Stimulated activated CD4-positive, alpha-beta T cell treated with anti-CD3 and anti-CD28 coated beads, Interleukin-12 subunit alpha, Interleukin-12 subunit beta, amount 100 ng/mL, for 4 hours (primary cell): ENCODE measurements at regions not wholly inside any gene's neighbourhood (a gene's known extent, or its start where the extent isn't known, plus 50 kb on each side); places are given as distances from the start of the nearest gene placed in this dataset.
"Not testable (repeated sequence)": the region's sequence is repeated elsewhere in the genome, so short reads cannot be mapped to it uniquely, and the experiment has no call there.

Experiments
- DNase-seq: peaks from one replicate; pipeline ENCODE4 v3.0.0-alpha.2; 2020

- DNase-seq: no peak
These were observed 129.7 kb upstream of the MAP3K1 start for GRCh38 chr5:56685503-56686217.

DNA sequence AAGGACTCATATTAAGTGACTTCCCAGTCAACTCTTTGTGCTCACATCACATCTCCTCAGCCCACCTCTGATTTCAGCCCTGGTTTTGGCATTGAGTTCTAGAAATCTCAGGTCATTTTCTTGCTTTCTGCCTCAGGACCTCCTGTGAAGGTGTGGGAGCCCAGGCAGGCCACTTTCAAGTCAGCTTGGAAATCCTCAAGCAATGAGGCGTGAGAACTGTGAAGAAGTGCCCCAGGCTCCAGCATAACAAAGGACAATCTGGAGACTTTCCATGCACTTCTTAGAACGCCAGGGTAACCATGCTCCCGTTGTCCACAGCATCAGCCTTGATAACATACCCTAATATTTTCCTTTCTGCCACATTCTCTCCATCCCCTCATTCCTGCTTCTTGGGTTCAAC, 131.2 kb upstream of the MAP3K1 start:
- DNase-seq: no peak

DNA sequence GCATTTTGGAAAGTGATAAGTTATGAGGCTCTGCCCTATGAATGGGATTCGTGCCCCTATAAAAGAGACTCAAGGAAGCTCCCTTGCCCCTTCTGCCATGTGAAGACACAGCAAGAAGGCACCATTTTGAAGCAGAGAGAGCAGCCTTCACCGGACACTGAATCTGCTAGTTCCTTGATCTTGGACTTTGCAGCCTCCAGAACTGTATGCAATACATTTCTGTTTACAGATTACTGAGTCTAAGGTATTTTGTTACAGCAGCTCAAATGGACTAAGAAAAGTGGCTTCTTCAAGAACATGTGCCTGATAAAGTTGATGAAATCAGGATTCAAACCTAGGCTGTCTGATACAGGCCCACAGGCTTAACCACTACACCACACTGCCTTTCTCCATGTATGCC, 131.6 kb upstream of the MAP3K1 start:
- no peak for DNase-seq

DNA sequence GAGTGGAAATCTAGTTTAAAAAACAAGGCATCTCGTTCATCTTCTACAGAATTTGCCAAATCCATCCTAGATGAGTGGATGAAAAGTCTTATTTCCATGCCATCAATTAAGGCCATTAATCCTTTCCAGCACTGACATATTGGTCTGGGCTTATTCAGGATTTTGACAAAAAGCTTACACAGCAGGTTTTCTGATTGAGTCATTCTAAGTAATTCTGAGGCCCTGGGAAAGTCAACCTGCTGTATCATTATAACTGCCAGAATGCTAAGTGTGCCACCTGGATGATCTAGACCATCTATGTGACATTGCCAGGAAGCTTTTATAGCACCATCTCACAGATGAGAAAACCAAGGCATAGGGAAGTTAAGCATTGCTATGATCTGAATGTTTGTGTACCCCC, 132.1 kb upstream of the MAP3K1 start:
- DNase-seq: no peak

DNA sequence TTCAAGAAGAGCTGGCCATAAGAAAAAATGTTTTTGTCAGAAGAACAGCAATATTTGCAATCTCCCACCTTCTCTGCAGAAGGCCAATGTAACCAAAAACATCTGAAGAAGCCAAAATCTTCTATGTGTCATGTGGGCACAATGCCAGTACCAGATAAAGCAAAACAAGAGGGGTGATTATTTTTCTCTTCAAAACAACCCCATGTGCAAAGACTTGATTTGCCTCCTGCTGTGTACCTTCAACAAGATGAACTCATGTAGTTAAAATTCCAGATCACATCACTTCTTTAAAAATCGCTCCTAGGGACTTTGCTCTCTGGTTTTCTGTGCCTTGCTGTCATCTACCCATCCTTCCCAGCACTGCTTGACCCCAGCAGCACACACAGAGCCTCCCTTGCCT, 134.0 kb upstream of the MAP3K1 start:
- no peak for DNase-seq

GRCh38 chr5:56680731-56681130, 134.6 kb upstream of the MAP3K1 start:
- DNase-seq: no peak

DNA sequence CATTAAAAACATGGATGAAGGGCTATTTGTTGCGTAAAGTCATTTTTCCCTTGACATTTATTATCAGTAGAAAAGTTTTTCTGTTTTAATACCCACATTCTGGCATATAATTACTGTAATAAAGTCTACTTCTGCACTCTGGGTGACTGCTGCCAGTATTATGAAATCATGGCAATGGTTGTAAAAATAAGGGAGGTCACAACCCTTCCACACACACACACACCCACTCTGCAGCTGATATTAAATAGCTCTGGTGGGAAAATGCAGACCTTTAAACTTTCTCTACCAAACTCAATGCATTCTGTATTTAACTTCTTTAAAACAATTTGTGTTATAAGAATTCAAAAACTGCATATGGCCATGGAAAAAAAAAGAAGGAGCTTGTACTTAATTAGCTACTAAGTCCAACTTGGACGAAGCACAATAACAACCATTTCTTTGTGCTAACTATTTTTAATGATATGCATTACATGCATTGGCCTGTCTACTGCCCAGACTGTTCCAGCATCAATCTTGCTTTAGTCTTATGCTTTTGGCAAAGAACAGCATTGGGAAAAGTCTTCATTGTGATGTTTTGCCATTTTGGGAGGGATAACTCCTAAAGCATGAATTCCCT, 137.6 kb upstream of the MAP3K1 start:
- DNase-seq: no peak

GRCh38 chr5:56676091-56676768, 139.1 kb upstream of the MAP3K1 start:
- no peak for DNase-seq

DNA sequence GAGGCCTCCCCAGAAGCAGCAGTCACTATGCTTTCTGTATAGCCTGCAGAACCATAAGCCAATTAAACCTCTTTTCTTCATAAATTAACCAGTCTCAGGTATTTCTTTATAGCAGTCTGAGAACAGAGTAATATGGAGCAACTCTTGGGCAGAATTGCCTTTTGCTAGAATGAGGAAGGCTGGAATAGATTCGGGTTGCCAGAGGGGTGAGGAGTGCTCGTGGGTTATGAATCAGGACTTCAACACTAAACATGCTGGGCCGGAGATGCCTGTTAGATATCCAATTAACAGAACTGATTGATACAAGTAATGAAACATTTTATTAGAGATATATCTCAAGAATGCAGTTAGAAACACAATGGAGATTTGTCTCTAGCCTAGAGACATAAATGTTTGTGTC, 140.9 kb upstream of the MAP3K1 start:
- DNase-seq: no peak

DNA sequence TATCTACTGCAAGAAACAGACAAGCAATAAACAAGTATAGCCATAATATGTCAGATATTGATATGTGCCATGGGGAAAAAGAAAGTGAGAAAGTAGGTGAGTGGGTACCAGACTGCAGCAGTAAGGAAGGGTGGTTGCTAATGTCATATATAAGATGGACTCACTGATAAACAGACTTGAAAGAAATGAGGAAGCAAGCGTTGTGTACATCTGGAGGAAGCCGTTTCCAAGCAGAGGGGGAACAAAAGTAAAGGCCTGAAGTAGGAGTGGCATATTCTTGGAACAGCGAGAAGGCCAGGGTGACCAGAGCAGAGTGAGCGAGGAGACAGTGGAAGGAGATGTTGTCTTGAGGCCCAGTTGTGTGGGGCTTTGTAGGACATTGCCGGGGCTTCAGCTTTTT, 142.2 kb upstream of the MAP3K1 start:
- no peak for DNase-seq

DNA sequence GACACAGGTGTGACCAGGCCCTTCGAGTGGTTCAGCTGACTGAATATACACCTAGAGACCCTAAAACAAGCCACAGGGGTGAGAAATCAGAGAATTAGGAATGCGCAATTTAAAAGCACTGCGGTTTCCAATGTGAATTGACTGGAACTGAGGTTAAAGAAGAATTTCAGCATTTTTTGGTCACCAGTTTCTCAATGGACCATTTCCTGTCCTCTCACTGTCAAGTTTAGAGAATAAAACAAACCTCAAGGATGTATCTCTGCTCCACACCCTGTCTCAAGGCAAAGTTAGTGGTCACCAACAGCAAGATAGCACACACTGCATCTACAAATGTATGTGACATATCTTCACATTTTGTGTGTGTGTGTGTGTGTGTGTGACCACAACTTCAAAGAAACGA, 143.8 kb upstream of the MAP3K1 start:
- no peak for DNase-seq

- no peak for DNase-seq
These were observed 144.4 kb upstream of the MAP3K1 start for GRCh38 chr5:56670916-56671315.

GRCh38 chr5:56669534-56670483, 145.5 kb upstream of the MAP3K1 start:
- peak; percentile 23 for DNase-seq

GRCh38 chr5:56668996-56669395, 146.4 kb upstream of the MAP3K1 start:
- DNase-seq: no peak

- DNase-seq: no peak
These were observed 147.7 kb upstream of the MAP3K1 start for GRCh38 chr5:56667692-56668091.

DNA sequence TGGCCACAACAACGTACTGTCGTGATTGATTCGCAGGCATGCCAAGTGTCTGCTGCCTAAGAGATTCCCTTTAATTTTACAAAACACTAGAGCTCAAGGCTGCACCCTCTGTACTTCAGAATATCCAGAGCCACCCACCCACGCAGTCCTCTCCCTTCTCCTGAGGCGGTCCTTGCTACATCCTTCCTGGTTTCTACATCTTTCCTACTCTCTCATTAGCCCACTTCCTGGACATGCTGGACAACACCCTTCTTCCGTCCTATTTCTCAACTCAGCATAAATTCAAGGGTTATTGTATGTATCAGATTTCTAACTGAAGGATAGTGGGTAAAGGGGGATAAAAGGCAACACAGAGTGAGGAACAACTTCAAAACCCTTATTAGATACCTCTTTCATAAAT, 148.4 kb upstream of the MAP3K1 start:
- DNase-seq: no peak

DNA sequence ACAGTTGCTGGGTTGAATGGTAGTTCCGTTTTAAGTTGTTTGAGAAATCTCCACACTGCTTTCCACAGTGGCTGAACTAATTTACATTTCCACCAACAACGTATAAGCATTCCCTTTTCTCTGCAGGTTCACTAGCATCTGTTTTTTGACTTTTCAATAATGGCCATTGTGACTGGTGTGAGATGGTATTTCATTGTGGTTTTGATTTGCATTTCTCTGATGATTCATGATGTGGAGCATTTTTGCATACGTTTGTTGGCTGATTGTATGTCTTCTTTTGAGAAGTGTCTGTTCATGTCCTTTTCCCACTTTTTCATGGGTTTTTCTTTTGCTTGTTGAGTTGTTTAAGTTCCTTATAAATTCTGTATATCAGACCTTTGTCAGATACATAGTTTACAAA, 150.2 kb upstream of the MAP3K1 start:
- DNase-seq: not testable (repeated sequence)

- no peak for DNase-seq
These were observed 151.3 kb upstream of the MAP3K1 start for GRCh38 chr5:56664025-56664424.

- no peak for DNase-seq
These were observed 151.8 kb upstream of the MAP3K1 start for GRCh38 chr5:56663523-56663922.

DNA sequence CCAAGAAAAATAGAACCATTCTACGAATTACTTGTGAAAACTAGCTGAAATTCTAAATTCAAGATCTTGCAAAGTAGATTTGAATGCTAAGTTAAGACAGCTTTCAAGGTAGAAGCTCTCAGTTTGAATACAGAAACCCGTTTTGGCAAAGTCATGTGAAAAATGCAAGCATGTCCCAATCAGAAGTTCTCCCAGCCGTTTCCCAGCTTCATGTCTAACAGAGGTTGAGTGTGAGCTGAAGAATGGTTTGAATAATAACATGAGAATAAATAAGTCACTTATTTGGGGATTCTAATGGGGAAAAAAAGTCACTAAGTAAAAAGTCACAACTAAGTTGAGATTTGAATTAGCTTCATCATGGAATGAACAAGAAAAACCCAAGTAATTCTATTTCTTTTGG, 152.5 kb upstream of the MAP3K1 start:
- DNase-seq: no peak

DNA sequence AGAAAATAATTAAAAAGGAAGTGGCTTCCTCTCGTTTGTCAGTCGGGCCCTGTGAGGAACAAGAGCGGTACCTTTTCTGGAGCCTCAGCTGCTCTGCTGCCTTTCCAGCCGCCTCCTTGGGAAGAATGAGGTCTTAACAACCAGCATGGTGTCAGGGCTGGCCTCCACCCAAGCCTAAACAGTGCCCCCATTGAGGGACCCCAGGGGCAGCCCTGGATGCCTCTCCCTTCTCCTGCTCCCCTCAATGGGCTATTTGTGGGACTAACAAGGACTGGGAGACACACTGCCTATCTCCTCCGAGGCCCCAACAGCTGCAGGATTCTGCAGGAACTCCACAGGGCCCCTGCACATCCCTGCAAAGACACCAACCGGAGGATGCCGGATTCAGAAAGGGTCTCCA, 155.4 kb upstream of the MAP3K1 start:
- no peak for DNase-seq

DNA sequence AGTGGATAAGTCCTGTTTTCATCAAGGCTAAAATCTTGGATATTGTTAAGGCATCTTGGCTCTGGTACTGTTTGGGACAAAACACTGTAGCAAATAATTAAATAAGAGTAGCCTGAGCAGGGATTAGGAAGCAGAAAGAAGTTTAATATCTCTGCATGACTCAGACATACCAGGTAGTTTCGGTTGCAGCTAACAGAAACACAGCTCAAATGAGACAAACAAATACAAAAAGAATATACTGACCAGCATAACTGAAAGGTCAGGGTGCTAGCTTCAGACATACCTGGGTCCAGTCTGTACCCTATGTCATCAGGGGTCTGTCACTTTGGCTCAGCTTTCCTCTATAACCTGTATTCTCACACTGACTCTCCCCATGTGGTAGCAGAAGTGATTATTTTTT, 156.4 kb upstream of the MAP3K1 start:
- DNase-seq: no peak
